GM21390 (cell line): ENCODE measurements at regions not wholly inside any gene's neighbourhood (a gene's known extent, or its start where the extent isn't known, plus 50 kb on each side); places are given as distances from the start of the nearest gene placed in this dataset.
A peak's percentile ranks its signal among the peaks of the same experiment; 100 is the strongest.
"Not testable (repeated sequence)": the region's sequence is repeated elsewhere in the genome, so short reads cannot be mapped to it uniquely, and the experiment has no call there.

Source experiments
- ATAC-seq: cut with Tn5 transposase; IDR thresholded peaks from one replicate; pipeline ENCODE4 v1.9.1; 2021; ENCODE audit not compliant: unreplicated experiment

DNA sequence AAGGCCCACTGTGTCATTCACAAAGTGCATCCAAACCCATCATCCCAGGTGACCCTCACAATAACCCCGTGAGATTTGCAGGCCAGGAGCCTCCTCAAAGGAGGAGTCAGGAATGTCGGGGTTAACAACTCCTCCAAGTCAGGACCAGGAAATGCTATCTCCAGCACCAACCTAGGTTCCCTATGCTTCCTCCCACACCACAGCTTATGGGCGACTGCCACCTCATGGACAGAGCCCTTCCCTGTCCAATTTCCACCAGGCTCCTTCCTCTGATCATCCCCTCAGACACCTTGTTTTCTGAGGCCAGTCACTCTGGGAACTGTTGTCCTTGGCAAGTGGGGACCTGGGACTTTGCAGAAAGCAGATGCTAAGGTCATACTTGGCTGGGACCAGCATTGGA lies 77.8 kb downstream of the LIMS3 start:
- ATAC-seq: not testable (repeated sequence)

DNA sequence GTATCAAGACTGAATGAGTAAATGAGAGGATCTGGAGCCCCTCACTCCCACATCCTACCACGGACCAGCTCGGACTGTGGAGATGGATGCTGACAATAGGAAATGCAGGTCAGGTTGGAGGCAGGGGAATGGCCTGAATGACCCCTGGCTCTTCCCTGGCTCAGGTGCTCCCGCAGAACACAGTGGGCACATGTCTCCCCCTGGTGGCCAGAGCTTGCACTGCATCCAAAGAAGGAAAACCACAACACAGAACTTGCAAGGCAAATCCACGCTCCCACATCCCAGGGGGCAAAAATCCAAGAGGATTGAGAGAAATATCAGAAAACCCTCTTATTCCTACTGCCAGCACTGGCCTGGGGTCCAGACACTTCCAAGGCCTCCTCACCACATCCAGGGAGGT lies 82.3 kb downstream of the LIMS3 start:
- not testable (repeated sequence) for ATAC-seq

- not testable (repeated sequence) for ATAC-seq
Observed at GRCh38 chr2:109986389-109987088, 88.1 kb downstream of the LIMS3 start.

- not testable (repeated sequence) for ATAC-seq
Observed at GRCh38 chr2:109987089-109987420, 88.6 kb downstream of the LIMS3 start.

DNA sequence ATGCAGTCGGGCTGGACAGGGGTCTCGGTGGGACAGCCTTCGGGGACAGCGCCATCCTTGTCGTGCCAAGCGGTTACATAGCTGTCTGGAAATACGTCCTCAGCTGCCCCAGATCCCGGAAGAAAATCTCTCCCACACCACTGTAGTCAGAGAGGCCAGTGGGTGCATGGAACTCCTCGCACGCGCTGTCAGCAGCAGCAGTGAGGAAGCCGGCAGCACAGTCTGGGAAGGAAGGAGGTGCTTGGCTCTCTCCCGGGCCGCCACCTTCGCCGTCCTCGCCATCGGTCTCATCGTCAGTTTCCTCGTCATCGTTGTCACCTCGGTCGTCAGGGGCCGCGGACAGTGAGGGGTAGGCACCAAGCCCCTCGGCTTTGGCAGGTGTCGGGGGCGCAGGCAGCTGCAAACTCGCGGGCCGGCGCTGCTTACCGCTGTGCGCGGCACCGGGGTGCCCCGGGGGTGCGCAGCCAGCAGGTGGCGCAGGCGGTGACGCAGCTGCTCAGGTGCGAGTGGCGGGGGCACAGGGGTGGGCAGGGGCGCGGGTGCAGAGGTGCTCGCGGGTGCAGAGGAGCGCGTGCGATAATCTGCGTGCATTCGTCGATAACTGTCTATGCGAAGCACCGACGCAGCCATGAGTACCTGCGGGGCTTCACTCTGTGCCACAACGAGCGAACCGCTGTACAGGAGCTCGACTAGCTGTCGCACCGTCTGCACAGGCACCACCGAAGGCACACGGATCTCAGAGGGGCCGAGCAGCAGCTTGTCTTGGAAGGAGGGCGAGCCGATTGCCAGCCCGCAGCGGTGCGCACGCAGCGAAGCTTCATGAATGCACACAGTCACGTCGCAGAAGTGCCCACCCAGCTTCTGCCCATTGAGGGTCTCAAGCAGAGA lies 89.2 kb downstream of the LIMS3 start:
- ATAC-seq: peak; percentile 70

- not testable (repeated sequence) for ATAC-seq
Observed at GRCh38 chr2:109999395-109999794, 100.9 kb downstream of the LIMS3 start.

DNA sequence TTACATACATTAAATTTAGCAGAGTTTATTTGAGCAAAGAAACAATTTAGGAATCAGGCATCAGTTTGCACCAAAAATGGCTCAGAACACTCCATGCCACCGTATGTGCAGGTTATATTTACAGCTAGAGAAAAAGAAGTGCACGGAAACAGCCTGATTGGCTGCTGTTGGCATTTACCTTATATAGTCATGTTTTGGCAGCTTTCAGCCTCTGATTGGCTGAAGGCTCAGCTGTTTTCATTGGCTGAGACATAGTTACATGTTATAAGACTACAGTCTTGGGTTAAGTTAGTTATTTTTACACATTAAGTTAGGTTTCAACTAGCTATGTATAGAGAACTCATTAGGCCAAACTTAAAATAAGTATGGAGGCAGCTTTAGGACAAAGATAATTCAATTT lies 104.0 kb downstream of the LIMS3 start:
- ATAC-seq: not testable (repeated sequence)

DNA sequence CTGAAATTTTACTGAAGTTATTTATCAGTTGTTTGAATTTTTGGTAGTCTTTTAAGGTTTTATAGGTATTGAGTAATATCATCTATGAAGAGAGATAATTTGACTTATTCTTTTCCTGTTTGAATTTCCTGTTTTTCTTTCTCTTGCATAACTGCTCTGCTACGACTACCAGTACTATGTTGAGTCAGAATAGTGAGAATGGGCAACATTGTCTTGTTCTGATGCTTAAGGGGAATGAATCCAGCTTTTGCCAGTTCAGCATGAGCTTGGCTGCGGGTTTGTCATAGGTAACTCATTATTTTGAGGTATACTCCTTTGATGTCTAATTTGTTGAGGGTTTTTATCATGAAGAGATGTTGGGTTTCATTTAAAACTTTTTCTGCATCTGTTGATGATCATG lies 102.2 kb downstream of the MALL start:
- not testable (repeated sequence) for ATAC-seq

DNA sequence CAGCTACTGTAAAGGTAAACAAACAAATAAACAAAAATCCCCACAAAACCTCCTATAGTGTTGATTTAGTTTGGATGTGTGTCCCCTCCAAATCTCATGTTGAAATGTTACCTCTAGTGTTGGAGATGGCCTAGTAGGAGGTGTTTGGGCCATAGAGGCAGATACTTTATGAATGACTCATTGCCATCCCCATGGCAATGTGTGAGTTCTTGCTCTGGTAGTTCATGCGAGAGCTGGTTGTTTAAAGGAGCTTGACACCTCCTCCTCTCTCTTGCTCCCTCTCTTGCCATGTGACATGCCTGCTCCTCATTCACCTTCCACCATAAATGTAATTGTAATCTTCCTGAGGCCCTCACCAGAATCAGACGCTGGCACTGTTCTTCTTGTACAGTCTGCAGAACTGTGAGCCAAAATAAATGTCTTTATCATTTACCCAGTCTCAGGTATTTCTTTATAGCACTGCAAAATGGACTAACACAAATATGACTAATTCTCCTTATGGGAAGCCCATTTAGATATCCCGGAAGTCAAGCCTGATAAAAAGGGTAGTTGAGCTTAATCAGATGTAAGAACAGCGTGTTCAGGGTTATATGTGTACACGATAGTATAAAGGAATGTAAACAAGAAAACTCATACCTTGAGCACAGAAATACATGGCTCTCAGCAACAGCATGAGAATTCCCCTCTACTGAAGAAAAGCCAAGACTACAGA lies 99.1 kb downstream of the MALL start:
- ATAC-seq: not testable (repeated sequence)

GRCh38 chr2:110020269-110020668 lies 95.4 kb downstream of the MALL start:
- not testable (repeated sequence) for ATAC-seq

DNA sequence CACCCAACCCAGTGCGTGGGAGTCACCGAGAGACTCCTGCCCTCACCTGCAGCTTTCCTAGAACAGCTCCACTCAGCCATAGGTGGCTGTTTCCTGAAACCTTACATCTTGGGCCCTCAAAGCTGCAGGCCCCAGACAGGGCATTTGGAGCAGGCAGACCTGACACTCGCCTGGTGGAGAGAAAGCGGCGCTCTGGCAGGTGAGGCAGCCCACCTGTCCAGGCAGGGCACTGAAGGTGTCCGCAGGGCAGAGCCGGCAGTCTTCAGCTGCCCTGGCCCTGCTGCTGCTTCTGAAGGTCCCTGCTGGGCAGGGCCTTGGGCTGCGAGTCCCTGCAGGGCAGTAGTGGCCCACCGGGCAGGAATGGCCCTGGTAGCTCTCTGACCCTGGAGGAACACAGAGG lies 93.3 kb downstream of the MALL start:
- not testable (repeated sequence) for ATAC-seq

DNA sequence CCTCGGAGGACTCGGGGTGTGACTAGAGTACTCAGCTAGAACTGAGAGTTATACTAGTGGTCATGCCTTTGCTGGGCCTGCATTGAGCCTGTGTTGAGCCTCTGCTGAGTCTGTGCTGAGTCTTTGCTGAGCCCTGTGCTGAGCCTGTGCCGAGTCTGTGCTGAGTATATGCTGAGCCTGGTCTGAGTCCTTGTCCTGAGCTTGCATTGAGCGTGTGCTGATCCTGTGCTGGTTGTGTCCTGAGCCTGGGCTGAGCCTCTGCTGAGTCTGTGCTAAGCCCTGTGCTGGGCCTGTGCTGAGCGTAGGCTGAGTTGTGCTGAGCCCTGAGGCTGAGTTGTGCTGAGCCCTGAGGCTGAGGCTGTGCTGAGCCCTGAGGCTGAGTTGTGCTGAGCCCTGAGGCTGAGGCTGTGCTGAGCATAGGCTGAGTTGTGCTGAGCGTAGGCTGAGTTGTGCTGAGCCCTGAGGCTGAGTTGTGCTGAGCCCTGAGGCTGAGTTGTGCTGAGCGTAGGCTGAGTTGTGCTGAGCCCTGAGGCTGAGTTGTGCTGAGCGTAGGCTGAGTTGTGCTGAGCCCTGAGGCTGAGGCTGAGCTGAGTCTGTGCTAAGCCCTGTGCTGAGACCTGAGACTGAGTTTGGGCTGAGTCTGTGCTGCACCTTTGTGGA lies 89.4 kb downstream of the MALL start:
- not testable (repeated sequence) for ATAC-seq

GRCh38 chr2:110028411-110028810 lies 87.2 kb downstream of the MALL start:
- ATAC-seq: not testable (repeated sequence)

DNA sequence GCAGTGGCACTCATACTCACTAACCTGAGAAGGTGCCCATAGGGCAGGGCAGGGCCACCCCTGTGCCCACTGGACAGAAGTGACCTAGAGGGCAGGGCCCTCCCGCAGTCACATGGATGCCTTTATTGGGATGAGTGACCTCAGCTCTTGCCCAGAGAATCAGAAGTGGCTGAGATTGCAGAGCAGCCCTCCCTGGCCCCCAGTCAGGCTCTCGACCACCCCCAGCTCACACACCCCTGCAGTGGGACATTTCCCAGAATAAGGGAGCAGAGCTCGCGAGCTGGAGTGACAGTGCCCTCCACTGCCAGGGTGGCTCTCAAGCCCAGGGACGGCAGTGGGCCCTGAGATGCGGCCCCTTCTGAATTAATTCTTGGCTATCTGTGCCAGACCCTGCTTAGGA lies 84.7 kb downstream of the MALL start:
- ATAC-seq: not testable (repeated sequence)

- ATAC-seq: not testable (repeated sequence)
Observed at GRCh38 chr2:110031722-110032327, 83.8 kb downstream of the MALL start.
